IMR-90 (cell line): ENCODE measurements at regions not wholly inside any gene's neighbourhood (a gene's known extent, or its start where the extent isn't known, plus 50 kb on each side); places are given as distances from the start of the nearest gene placed in this dataset.

Experiments
- ATAC-seq: fragments of 200-7000 bp; cut with Tn5 transposase; 2 replicates; pipeline ENCODE4 v1.9.1; 2020; ENCODE audit warnings: low read depth, mild to moderate bottlenecking, moderate library complexity
- BruUV-seq: library from RNA; stranded (reverse); fragments of 400-500 nt; replicated peaks from 2 replicates; lab custom pipeline; 2021; lab: Mats Ljungman, UMichigan
- CTCF ChIA-PET: fragments of 300-600 bp; formaldehyde crosslinking; extraction: SDS; loops from one replicate; lab custom pipeline; 2021; ENCODE audit warnings: antibody characterized with exemption; lab: Yijun Ruan, JAX
- POLR2A ChIA-PET: fragments of 300-600 bp; sonication (Branson Sonifier 250); formaldehyde crosslinking; loops from one replicate; lab custom pipeline; 2022; ENCODE audit warnings: antibody characterized with exemption; ENCODE audit not compliant: unreplicated experiment; lab: Charles Lee
- DNase-seq: peaks from one replicate; pipeline ENCODE4 v3.0.0; 2013
- H2AFZ ChIP-seq: replicated peaks from 2 replicates; pipeline ENCODE3; 2013; ENCODE audit warnings: low read length, mild to moderate bottlenecking; ENCODE audit not compliant: poor library complexity
- H2AK5ac ChIP-seq: 2 replicates; pipeline ENCODE4 v1.6.1; 2013; ENCODE audit warnings: low read depth, low read length, inconsistent platforms
- H2AK9ac ChIP-seq: replicated peaks from 2 replicates; pipeline ENCODE3; 2013; ENCODE audit warnings: mild to moderate bottlenecking, low read depth, low read length, moderate library complexity; ENCODE audit not compliant: poor library complexity
- H2BK120ac ChIP-seq: 2 replicates; pipeline ENCODE4 v1.6.1; 2013; ENCODE audit warnings: low read depth, low read length, inconsistent platforms
- H2BK15ac ChIP-seq: 3 replicates; pipeline ENCODE4 v1.6.1; 2013; ENCODE audit warnings: low read depth, low read length, inconsistent platforms
- H2BK20ac ChIP-seq: 2 replicates; pipeline ENCODE4 v1.6.1; 2013; ENCODE audit warnings: low read depth, mild to moderate bottlenecking, inconsistent platforms, low read length, moderate library complexity
- H2BK5ac ChIP-seq: 2 replicates; pipeline ENCODE4 v1.6.1; 2013; ENCODE audit warnings: mild to moderate bottlenecking, low read depth, low read length, inconsistent platforms; ENCODE audit not compliant: poor library complexity, severe bottlenecking
- H3K14ac ChIP-seq: replicated peaks from 2 replicates; pipeline ENCODE4 v1.6.1; 2013; ENCODE audit warnings: low read depth, low read length, inconsistent platforms
- H3K18ac ChIP-seq: 2 replicates; pipeline ENCODE4 v1.6.1; 2013; ENCODE audit warnings: low read depth, low read length, control low read depth
- H3K23ac ChIP-seq: 2 replicates; pipeline ENCODE4 v1.6.1; 2013; ENCODE audit warnings: low read depth, low read length, inconsistent platforms
- H3K27ac ChIP-seq: 2 replicates; pipeline ENCODE4 v1.5.1; 2013; ENCODE audit warnings: mild to moderate bottlenecking, control low read depth, low read length; ENCODE audit not compliant: insufficient read depth
- H3K27me3 ChIP-seq: 2 replicates; pipeline ENCODE4 v1.6.1; 2013; ENCODE audit warnings: low read length; ENCODE audit not compliant: control insufficient read depth, insufficient read depth
- H3K36me3 ChIP-seq: 2 replicates; pipeline ENCODE4 v1.6.1; 2013; ENCODE audit warnings: low read length, mixed read lengths; ENCODE audit not compliant: control insufficient read depth, insufficient read depth
- H3K4ac ChIP-seq: 2 replicates; pipeline ENCODE4 v1.6.1; 2013; ENCODE audit warnings: low read depth, low read length, inconsistent platforms
- H3K4me1 ChIP-seq: 2 replicates; pipeline ENCODE4 v1.6.1; 2013; ENCODE audit warnings: low read length, mixed read lengths; ENCODE audit not compliant: control insufficient read depth, insufficient read depth
- H3K4me2 ChIP-seq: 2 replicates; pipeline ENCODE4 v1.6.1; 2013; ENCODE audit warnings: low read depth, mild to moderate bottlenecking, control low read depth, low read length, moderate library complexity
- H3K4me3 ChIP-seq: 2 replicates; pipeline ENCODE4 v1.5.1; 2013; ENCODE audit warnings: low read depth, mild to moderate bottlenecking, control low read depth, low read length, moderate library complexity; ENCODE audit not compliant: insufficient read depth
- H3K56ac ChIP-seq: 2 replicates; pipeline ENCODE4 v1.6.1; 2013; ENCODE audit warnings: low read length, inconsistent platforms; ENCODE audit not compliant: insufficient read depth; ENCODE audit errors: extremely low read depth
- H3K79me1 ChIP-seq, 2 experiments: 2 replicates each; pipeline ENCODE4 v1.6.1; 2013; ENCODE audit warnings: low read length in 2 of 2, inconsistent platforms in 1 of 2, low read depth in 1 of 2
- H3K9ac ChIP-seq: 2 replicates; pipeline ENCODE4 v1.6.1; 2013; ENCODE audit warnings: low read depth, low read length, control low read depth
- H3K9me1 ChIP-seq: 2 replicates; pipeline ENCODE4 v1.6.1; 2013; ENCODE audit warnings: low read length, inconsistent platforms; ENCODE audit not compliant: insufficient read depth
- H3K9me3 ChIP-seq: 2 replicates; pipeline ENCODE4 v1.6.1; 2013; ENCODE audit warnings: low read length; ENCODE audit not compliant: control insufficient read depth, insufficient read depth
- H4K20me1 ChIP-seq: 2 replicates; pipeline ENCODE4 v1.6.1; 2013; ENCODE audit warnings: low read length, inconsistent platforms; ENCODE audit not compliant: insufficient read depth
- H4K5ac ChIP-seq: 2 replicates; pipeline ENCODE4 v1.6.1; 2013; ENCODE audit warnings: mild to moderate bottlenecking, low read depth, low read length, control low read depth
- H4K8ac ChIP-seq, 2 experiments: 2 replicates each; pipeline ENCODE4 v1.6.1; 2013; ENCODE audit warnings: low read depth in 2 of 2, low read length in 2 of 2, control low read depth in 1 of 2, inconsistent platforms in 1 of 2
- H4K91ac ChIP-seq: 2 replicates; pipeline ENCODE4 v1.6.1; 2013; ENCODE audit warnings: low read depth, low read length, inconsistent platforms; ENCODE audit not compliant: insufficient read depth
- POLR2A ChIP-seq: IDR thresholded peaks from 2 replicates; pipeline ENCODE4 v1.6.1; 2012; ENCODE audit warnings: mild to moderate bottlenecking, low read depth, low read length
- WGBS, 2 experiments: methylation state at CpG; one replicate each; pipeline versions ENCODE4 v1.1.5 to v1.1.7; 2013; ENCODE audit warnings: missing lambda C conversion rate in 2 of 2; ENCODE audit not compliant: insufficient read length in 1 of 2; ENCODE audit errors: extremely low coverage in 2 of 2; 5-methylcytosine and 5-hydroxymethylcytosine counted together
- dilution Hi-C: fragments of 300-500 bp; cut with HindIII; formaldehyde crosslinking; loops from one replicate; pipeline ENCODE4 v1.14.3; 2018; ENCODE audit warnings: low sequenced_read_pairs; ENCODE audit not compliant: unreplicated experiment
- in situ Hi-C: fragments of 300-500 bp; cut with MboI; formaldehyde crosslinking; loops from 3 replicates; pipeline ENCODE4 v1.14.3; 2019; ENCODE audit warnings: low sequenced_read_pairs, inconsistent platforms, mixed read lengths
- intact Hi-C: fragments of 100-400 bp; cut with micrococcal nuclease; formaldehyde crosslinking; loops from 2 replicates; pipeline ENCODE4 v1.10.0; 2022

DNA sequence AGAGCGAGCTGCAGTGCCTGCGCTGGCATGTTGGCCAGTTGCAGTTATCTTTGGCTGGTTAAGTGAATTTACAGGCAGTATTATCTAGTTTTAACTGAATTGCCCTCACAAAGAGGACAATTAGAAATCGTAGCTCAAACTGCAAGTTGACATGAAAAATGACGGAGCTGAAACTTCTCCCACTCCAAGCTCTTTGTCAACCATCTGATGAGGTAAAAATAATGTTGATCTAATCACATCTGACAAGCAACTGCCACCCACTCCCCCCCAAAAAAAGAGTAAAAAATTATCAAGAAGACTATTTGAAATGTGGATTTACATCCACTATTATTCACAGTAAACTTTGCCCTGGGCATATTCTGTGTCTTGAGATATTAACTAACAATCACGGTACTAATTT, 84.7 kb upstream of the VASH1 start:
- Histone ChIP-seq H3K18ac (no peak overlapping the region), H3K4me2 (no peak overlapping the region), H3K23ac (no peak overlapping the region), H2AFZ (no peak overlapping the region), H3K4me3 (no peak overlapping the region), H3K4ac (no peak overlapping the region), H3K4me1 (no peaks in the 10 kb centered on the region), H3K27ac (no peak overlapping the region), H3K14ac (no peak overlapping the region), H2AK9ac (no peak overlapping the region), H2BK120ac (no peak overlapping the region), H4K5ac (no peak overlapping the region), H4K8ac (no peak overlapping the region), H2AK5ac (no peak overlapping the region), H3K9me1 (no peaks in the 10 kb centered on the region), H3K9me3 (no peaks in the 10 kb centered on the region), H2BK5ac (no peak overlapping the region), H2BK20ac (no peak overlapping the region), H3K27me3 (peaks cover 2% of the 10 kb centered on the region; the same call in 1 of the 2 replicates), H4K91ac (no peak overlapping the region), H3K56ac (no peak overlapping the region), H3K36me3 (no peaks in the 10 kb centered on the region), H4K20me1 (no peaks in the 10 kb centered on the region), H3K9ac (no peak overlapping the region), H3K79me1 (no peaks in the 10 kb centered on the region), H2BK15ac (no peak overlapping the region)
- WGBS, 2 experiments: no CpG with 5 or more reads among the region's 5 CpGs
- ChIA-PET POLR2A (interaction anchor here (0.6 kb wide), 1 partner anchor 11 kb away, joined by 3 read pairs; no protein-coding TSS in a partner anchor), CTCF (no interaction called here)
- DNase-seq: no peak
- in situ Hi-C loops (no loop called here), dilution Hi-C loops (no loop called here), intact Hi-C loops (no loop called here)
- ATAC-seq: no peak
- no peak for TF ChIP-seq POLR2A
- no TSS peak for BruUV-seq
